SK-N-SH treated with all-trans-retinoic acid at 6 μM for 48 hours (cell line): ENCODE measurements at regions not wholly inside any gene's neighbourhood (a gene's known extent, or its start where the extent isn't known, plus 50 kb on each side); places are given as distances from the start of the nearest gene placed in this dataset.

Experiments used
- ARNTL ChIP-seq: fragments of 450-650 bp; formaldehyde crosslinking; IDR thresholded peaks from 2 replicates; pipeline ENCODE4 v1.5.0; 2020; ENCODE audit warnings: low read depth, mild to moderate bottlenecking, moderate library complexity, borderline replicate concordance
- CREB5 ChIP-seq: fragments of 250-450 bp; sonication (Bioruptor Pico); IDR thresholded peaks from 2 replicates; pipeline ENCODE4 v1.5.1; 2020; ENCODE audit warnings: low read depth, mild to moderate bottlenecking, moderate library complexity
- CSDC2 ChIP-seq: fragments of 250-450 bp; sonication (Bioruptor Pico); IDR thresholded peaks from 2 replicates; pipeline ENCODE4 v1.5.0; 2020; ENCODE audit warnings: mild to moderate bottlenecking, moderate library complexity
- ESRRG ChIP-seq: fragments of 250-450 bp; sonication (Bioruptor Pico); IDR thresholded peaks from 2 replicates; pipeline ENCODE4 v1.6.1; 2021; ENCODE audit warnings: mild to moderate bottlenecking
- GLIS3 ChIP-seq: fragments of 250-450 bp; sonication (Bioruptor Pico); IDR thresholded peaks from 2 replicates; pipeline ENCODE4 v1.5.0; 2020; ENCODE audit warnings: mild to moderate bottlenecking, moderate library complexity
- POU6F1 ChIP-seq: fragments of 250-450 bp; sonication (Bioruptor Pico); IDR thresholded peaks from 2 replicates; pipeline ENCODE4 v1.8.0; 2021; ENCODE audit warnings: low read depth, mild to moderate bottlenecking, moderate library complexity, borderline replicate concordance
- PPARA ChIP-seq: fragments of 250-450 bp; sonication (Bioruptor Pico); IDR thresholded peaks from 2 replicates; pipeline ENCODE4 v1.5.0; 2020; ENCODE audit warnings: mild to moderate bottlenecking, borderline replicate concordance
- RARB ChIP-seq: fragments of 250-450 bp; sonication (Bioruptor Pico); IDR thresholded peaks from 2 replicates; pipeline ENCODE4 v1.8.0; 2021; ENCODE audit warnings: mild to moderate bottlenecking, moderate library complexity
- ZC3H10 ChIP-seq: fragments of 250-450 bp; sonication (Bioruptor Pico); IDR thresholded peaks from 2 replicates; pipeline ENCODE4 v1.5.1; 2021; ENCODE audit warnings: mild to moderate bottlenecking, moderate library complexity
- ZFP3 ChIP-seq: fragments of 250-450 bp; sonication (Bioruptor Pico); IDR thresholded peaks from 2 replicates; pipeline ENCODE4 v1.5.0; 2020; ENCODE audit warnings: mild to moderate bottlenecking, moderate library complexity
- ZFP30 ChIP-seq: fragments of 450-650 bp; formaldehyde crosslinking; IDR thresholded peaks from 2 replicates; pipeline ENCODE4 v1.5.0; 2022; ENCODE audit warnings: mild to moderate bottlenecking, moderate library complexity
- ZNF565 ChIP-seq: fragments of 450-650 bp; formaldehyde crosslinking; conservative IDR thresholded peaks from 2 replicates; pipeline ENCODE4 v1.5.0; 2020; ENCODE audit warnings: low read depth, mild to moderate bottlenecking, moderate library complexity
- ZNF70 ChIP-seq: fragments of 450-650 bp; formaldehyde crosslinking; IDR thresholded peaks from 2 replicates; pipeline ENCODE4 v1.5.0; 2020; ENCODE audit warnings: mild to moderate bottlenecking, moderate library complexity
- TF ChIP-seq, protein P1 (sequence below): fragments of 250-450 bp; sonication (Bioruptor Pico); IDR thresholded peaks from 2 replicates; pipeline ENCODE4 v1.8.0; 2020; ENCODE audit warnings: mild to moderate bottlenecking, moderate library complexity, borderline replicate concordance

DNA sequence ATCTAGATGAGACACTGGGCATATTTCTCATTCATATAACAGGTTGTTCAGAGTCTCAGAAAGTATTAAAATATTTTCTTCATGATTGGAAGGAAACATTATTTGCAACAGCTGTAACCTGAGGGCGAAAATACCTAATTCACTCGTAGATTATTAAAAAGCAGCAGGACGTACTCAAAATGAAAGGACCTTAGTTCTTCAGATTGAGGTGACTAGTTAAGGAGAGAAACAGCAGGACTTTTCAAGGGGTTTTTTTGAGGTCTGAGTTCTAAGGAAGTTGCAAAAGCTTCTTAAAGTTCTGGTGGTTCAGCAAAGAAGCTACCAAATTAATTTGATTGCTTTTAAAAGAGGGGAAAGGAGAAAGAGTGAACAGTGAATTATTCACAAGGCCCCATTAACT is 174.9 kb downstream of the TMEM161B start:
- TF ChIP-seq ZC3H10 (CRISPR knock-in tag) (no peak), ARNTL (CRISPR knock-in tag) (no peak), GLIS3 (no peak), ZNF565 (CRISPR knock-in tag) (no peak), CREB5 (CRISPR knock-in tag) (no peak), ZNF70 (CRISPR knock-in tag) (no peak), ZFP30 (no peak), POU6F1 (CRISPR knock-in tag) (no peak), RARB (no peak), ZFP3 (CRISPR knock-in tag) (no peak), ESRRG (CRISPR knock-in tag) (no peak), CSDC2 (no peak), PPARA (CRISPR knock-in tag) (no peak)
- TF ChIP-seq, protein P1, sequence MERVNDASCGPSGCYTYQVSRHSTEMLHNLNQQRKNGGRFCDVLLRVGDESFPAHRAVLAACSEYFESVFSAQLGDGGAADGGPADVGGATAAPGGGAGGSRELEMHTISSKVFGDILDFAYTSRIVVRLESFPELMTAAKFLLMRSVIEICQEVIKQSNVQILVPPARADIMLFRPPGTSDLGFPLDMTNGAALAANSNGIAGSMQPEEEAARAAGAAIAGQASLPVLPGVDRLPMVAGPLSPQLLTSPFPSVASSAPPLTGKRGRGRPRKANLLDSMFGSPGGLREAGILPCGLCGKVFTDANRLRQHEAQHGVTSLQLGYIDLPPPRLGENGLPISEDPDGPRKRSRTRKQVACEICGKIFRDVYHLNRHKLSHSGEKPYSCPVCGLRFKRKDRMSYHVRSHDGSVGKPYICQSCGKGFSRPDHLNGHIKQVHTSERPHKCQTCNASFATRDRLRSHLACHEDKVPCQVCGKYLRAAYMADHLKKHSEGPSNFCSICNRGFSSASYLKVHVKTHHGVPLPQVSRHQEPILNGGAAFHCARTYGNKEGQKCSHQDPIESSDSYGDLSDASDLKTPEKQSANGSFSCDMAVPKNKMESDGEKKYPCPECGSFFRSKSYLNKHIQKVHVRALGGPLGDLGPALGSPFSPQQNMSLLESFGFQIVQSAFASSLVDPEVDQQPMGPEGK = no peak
